ENCODE measurements at regions not wholly inside any gene's neighbourhood (a gene's known extent, or its start where the extent isn't known, plus 50 kb on each side); places are given as distances from the start of the nearest gene placed in this dataset.

DNA sequence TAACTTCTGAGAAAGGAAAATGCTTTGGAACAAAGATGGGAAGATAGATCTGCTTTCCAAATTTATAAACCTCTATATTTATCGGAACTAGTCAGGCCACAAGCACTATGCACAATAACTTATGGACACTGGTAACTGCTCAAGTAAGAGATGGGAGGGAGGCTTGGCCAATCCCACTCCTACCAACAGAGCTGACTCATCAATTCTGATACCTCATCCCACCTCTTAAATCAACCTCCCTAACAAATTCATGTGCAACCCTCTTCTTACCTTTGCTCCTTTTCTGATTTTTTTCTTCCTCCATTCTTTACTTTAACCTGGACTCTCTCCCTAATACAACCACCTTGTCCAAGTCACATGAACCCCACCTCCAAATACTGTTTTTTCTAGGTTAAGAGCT, 289.9 kb upstream of the FAM241A start:
- no peak for DNase-seq (ENCODE audit: low read depth in 2 of 2)

DNA sequence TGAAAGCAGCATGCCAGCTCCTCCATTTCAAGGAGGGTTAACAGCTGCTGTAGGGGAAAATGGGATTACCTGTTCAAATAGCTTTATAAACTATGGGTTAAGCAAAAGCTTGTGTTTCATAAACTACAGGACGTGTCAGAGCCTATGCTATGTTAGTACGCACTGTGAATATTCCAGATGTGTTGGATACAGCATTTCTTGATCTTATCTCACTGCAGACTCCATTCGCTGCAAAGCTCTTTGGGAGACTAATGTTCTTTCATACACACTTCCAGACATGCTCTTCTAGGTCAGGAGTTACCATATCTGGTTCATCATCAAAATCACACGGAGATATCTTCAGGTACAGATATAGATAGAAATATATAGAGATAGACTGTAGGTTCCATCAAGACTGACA, 281.2 kb upstream of the FAM241A start:
- DNase-seq (ENCODE audit: low read depth in 2 of 2) = no peak

DNA sequence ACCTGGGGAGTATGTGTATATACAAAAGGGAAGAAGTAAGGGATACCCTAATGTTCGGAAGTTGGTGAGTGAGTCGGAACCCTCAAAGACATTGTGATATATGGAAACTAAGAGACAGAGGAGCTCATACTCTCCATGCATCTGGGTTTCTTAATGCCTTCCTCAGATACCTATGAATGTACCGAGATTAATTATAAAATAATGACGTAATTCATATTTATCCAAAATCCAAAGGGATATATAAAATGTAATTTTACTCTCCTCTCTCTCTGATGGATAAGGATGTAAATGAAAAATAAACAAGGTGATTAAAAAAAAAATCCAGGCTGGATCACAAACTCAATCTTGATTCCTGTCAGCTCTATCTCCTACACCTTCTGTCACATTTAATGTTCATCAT, 275.9 kb upstream of the FAM241A start:
- no peak for DNase-seq (ENCODE audit: low read depth in 2 of 2)

DNA sequence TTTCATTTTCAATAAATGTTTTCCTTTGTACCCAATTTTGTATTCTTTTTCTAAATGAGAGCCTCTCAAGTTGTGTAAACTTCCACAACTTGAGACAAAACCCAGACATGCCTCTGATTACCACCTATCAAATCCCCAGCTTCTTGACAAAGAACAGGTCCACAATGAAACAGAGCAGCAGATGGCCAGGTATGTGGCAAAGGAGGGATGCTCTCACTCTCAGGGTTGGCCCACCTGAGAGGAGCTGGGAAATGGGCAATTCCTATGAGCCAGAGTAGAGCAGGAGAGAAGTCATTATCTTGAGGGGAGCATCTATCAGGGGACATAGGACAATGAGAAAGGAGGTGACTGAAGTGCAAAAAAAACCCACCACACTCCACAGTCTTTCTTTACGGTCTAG, 273.5 kb upstream of the FAM241A start:
- no peak for DNase-seq (ENCODE audit: low read depth in 2 of 2)

DNA sequence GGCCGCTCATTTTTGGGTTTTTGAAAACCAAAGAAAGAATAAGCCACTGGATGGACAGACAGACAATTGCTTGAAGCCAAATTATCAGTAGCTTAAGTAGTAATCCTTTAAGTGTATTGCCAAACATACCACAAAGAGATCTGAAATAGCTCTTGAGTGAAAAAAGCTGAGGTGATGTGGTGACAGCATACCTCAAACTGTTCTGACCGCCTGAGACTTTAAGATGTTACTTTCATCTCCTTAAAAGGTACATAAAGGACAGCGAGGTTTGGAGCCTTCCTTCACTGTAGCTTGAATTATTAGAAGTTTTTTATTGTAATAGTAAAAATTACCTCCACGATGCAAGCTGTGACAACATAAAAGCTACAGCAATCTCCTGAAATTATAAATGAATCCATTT, 271.5 kb upstream of the FAM241A start:
- no peak for DNase-seq (ENCODE audit: low read depth in 2 of 2)

DNA sequence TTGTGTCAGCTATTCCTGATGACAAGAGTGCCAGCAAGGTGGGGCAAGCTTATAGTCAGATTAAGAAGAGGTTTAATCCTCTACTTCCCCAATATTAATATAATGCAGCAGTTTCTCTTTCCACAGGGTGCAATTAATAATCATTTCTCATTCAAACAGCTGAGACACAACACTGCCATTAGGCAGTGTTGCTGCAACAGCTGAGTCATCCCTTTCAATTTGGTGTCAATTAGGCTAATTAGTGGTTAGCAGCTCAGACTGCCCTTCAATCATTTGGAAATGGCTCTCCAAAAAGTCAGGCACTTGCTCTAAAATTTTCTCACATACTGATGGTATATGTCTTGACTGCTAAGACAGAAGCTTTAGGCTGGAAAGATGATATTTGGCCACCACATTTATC, 265.7 kb upstream of the FAM241A start:
- no peak for DNase-seq (ENCODE audit: low read depth in 2 of 2)

DNA sequence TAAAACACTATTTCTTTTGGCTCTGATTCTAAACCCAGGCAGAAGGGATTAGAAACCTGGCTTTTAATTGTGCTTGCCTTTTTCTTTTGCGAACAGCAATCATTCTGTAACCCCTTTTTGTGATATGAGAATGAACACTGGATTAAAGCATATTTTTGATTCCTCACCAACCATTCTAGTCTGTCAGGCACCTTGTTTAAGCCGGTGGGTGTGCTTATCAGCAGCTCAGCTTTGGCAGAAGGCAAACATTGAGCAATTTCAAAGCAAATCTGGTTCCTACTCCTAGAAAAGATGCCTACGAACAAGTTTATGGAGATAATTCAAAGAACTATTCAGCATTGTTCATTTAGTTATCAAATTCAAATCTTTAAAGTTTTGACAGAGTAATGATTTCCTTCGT, 265.1 kb upstream of the FAM241A start:
- no peak for DNase-seq (ENCODE audit: low read depth in 2 of 2)

DNA sequence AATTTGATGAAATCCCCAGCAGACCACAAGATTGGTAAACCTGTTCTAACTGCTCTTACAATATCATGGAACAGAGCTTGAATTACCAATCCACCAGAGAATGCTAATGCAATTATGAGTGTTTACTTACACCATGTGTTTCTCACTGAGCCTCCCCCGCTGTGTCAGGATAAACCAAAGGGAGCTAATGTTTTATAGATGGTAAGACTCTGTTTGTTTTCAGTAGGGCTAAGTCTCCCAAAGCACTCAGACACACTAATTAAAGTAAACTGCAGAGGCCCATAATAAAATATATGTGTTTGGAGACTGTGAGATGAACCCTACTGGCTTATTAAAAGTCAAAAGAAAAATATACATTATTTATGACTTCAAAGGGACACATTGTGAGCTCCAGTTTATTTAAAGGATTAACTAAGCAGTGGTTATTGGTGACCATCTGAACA, 261.7 kb upstream of the FAM241A start:
- no peak for DNase-seq (ENCODE audit: low read depth in 2 of 2)

DNA sequence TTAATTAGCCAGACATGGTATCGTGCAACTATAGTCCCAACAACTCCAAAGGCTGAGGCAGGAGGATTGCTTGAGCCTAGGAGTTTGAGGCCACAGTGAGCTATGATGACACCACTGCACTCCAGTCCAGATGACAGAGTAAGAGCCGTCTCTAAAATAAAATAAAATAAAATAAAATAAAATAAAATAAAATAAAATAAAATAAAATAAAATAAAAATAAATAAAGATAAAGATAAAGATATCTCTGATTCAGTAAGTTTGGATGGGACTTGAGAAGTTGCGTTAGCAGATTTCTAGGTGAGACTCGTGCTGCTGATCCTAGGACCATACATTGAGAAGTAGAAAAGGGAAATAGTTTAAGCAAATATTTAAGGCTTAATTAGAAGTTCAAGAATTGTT, 254.8 kb upstream of the FAM241A start:
- no peak for DNase-seq (ENCODE audit: low read depth in 2 of 2)

DNA sequence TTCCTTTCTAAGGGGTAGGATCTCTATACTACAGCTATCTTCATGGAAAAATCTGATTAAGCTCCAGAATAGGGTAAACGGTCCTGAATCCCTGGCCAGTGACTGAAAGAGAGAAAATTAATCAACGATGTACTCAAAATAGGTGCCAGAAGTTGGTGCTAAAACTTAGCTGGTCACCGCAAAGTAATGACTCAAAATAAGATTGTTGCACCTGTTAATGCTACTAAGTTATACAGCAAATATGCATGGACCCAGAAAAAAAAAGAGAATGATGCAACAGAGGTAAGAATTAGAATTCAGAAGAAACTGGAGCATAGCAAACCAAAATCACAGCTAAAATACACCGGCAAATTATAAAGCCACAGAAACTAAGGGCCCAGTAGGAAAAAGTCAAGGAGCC, 239.7 kb upstream of the FAM241A start:
- DNase-seq (ENCODE audit: low read depth in 2 of 2) = no peak

DNA sequence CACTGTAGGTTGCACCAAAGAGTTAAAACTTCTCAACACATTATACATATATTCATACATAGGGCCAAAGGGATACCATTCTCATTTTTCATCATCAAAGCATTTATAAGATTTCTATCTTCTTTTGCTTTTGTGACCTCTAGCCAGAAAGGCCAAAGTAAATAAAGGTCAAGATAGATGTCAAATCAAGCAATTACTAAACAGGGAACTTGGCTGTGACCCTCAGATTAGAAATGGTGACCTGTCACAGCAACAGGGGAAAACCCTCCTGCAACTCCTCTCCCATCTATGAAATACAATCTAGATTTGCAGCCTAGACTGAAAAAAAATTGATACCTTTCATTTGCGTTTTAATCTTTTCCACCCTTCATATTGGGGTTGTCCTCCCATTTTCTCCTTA, 225.6 kb upstream of the FAM241A start:
- DNase-seq (ENCODE audit: low read depth in 2 of 2) = no peak

DNA sequence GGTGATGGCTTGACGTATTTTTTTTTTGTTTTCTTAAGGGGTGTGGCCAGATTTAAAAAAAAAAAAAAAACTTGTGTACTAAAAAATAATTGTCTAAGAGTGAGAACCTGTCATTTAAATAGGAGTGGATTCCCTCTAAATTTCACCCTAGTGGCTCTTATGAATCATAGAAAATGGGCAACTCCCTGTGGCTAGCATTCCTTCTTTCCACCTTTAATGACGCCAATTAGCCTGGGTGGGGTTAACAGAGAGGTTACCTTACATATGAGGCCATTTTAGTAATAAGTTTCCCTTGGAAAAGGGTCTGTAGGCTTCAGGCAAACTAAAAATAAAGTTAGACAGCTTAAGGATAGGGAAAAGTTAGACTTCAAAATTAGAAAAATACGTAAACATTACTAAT, 223.5 kb upstream of the FAM241A start:
- DNase-seq (ENCODE audit: low read depth in 2 of 2) = no peak

DNA sequence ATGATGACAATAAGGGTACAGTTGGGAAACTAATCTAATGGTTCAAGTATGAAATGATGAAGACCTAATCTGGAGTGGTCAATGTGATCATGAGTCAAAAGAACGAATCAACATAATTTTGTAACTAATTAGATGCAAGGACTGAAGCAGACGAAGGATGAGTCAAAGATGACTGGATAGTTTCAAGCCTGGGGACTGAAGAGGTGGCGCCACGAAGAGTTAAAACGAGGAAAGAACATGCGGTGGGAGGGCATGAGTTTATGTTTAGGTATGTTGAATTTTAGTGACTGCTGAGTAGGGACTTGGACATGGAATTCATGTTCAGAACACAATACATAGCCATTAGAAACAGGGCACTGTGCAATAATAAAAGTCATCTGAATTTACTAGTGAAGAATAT, 221.5 kb upstream of the FAM241A start:
- no peak for DNase-seq (ENCODE audit: low read depth in 2 of 2)

DNA sequence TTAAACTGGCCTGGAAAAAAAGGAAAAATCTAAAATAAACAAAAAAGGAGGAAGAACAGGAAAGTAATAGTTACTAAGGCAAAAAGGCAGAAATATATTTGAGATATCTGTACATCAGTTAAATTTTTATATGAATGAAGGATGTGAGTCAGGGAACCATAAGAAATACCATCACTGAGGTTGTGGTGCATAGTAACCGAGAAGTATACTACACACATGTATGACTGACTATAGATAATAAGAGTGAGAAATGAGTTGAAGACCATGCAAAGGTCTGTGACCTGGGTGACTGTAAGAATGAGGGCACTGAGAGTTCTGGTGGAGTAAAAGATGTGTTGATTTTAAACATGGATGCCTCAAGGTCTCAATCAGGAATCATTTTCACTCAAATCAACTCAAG, 220.6 kb upstream of the FAM241A start:
- no peak for DNase-seq (ENCODE audit: low read depth in 2 of 2)

DNA sequence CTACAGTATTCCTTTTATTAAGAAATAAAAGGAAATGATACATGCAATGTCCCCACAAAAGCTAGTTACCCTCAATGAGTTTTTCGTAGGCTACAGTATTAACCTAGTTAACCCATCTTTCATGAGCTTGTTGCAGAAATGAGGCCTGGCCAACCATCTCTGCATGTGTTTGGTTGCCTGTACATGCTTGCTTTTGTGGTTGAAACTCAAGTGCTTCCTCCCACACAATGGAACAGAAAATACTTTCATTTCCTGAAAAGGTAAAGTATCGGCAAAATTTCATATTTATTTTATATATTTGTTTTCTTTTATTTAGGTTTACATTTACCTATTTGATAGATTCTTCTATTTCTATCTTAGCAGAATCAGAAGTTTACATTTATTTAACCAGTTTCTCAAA, 214.6 kb upstream of the FAM241A start:
- no peak for DNase-seq (ENCODE audit: low read depth in 2 of 2)

DNA sequence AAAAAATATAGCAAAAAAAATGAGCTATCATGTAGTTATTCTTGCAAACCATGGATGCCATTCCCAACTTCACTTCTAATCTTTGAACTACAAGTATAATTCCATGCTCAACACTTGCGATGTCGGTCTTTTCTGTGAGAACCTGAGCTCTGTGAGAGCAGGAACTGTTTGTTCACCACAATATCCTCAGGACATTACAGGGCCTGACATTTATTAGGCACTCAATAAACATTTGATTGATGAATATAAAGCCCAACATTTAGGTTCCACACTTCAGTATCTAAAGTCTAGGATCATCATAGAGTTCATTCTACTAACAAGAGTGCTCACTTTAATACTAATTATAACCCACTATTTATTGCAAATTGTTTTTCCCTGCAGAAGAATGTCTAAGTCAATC, 211.6 kb upstream of the FAM241A start:
- DNase-seq (ENCODE audit: low read depth in 2 of 2) = no peak

DNA sequence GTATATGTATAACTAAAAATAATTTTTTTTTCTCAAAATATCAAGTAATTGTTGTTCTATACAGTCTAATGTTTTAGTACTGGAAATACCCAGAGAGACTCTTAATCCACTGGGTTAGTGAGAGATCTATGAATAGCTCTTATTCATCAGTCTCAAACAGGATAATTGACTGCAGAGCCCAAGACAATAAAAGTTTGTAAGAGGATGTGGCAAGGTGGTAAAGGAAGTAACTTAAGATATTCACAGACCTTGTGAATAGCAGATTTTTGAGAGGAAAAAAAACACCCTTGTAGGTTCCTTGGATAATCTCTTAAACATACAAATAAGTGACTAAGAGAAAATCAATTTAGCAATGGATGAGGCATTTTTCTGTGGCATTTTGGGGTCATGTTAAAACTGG, 210.9 kb upstream of the FAM241A start:
- DNase-seq (ENCODE audit: low read depth in 2 of 2) = no peak

DNA sequence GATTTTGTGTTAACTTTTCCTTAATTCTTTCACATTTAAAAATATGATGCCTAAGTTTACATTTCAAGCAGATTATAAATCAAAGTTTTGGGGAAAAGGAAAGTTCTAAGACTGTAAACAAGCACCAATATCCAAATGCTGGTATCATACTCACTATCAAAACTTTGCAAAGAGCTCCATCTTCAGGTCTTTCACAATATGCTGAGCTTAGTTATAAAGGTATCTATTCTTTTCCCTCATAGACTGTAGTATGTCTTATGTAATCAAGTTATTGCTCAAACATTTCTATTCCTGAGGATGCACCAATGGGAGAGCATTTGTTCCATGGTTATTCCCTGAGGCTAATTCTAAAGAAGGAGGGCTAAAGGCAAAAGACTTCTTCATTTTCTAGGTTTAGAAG, 207.9 kb upstream of the FAM241A start:
- no peak for DNase-seq (ENCODE audit: low read depth in 2 of 2)

DNA sequence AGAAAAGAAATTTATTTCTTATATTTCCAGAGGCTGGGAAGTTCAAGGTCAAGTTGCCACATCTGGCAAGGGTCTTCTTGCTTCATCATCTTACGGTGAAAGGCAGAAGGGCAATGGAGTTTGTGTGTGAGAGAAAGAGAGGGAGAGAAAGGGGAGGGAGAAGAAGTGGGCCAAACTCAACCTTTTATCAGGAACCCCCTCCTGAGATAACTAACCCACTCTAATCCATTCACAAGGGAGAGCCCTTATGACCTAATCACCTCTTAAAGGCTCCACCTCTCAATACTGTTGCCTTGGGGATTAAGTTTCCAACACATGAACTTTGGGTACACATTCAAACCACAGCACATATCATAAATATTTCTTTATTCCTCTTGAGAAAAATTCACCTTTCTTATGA, 203.3 kb upstream of the FAM241A start:
- DNase-seq (ENCODE audit: low read depth in 2 of 2) = no peak

DNA sequence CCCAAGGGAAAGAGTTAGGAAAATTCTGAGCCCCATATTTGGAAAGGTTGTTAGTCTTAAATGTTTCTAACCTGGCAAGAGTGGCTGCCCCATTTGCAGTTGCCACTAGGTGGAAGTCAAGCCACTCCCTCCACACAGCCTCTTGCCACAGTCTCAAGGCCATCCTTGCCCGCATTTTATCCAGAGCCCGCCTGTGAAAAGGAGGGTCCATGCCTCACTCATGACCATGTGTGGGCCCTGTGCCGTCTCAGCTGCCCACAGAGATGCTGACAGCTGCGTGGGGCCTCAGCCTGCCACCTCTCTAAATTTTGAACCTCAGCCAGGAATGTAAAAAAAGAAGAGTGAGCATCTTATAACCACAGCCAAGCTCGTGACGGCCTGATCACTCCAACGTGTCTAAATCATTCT, 201.5 kb upstream of the FAM241A start:
- DNase-seq (ENCODE audit: low read depth in 2 of 2) = no peak

DNA sequence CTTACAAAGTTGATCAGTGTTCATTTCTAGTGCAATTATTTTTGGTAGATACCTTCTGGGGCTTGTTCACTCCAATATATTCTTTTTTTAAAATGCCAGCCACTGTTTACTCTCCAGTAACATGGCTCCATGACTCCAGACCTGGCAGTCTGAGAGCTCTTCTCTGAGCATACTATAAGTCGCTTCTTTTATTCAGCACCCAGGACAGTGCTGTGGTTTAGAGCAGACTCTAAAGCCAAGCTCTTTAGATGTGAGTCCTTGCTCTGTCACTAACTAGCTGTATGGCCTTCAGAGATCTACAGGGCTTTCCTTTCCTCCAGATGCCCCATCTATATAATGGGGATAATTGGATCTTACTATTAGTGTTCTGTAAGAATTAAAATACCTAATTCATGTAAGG, 200.2 kb upstream of the FAM241A start:
- no peak for DNase-seq (ENCODE audit: low read depth in 2 of 2)

DNA sequence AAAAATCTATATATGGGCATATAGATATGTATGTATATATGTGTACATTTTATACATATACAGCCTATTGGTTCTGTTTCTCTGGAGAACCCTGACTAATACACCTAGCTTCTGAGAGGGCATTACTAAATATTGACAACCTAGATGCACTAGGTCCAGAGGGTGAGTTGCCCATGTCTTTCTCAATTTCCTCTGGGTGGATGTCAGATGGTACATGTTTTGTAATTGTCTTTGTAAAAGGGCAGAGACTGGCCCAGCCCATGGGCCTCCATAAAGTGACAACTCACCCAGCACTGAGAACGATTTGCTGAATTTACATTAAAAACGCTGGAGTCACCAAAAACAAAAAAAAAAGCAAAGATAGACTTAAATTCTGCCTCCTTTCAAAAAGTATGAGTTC, 198.5 kb upstream of the FAM241A start:
- DNase-seq (ENCODE audit: low read depth in 2 of 2) = no peak

DNA sequence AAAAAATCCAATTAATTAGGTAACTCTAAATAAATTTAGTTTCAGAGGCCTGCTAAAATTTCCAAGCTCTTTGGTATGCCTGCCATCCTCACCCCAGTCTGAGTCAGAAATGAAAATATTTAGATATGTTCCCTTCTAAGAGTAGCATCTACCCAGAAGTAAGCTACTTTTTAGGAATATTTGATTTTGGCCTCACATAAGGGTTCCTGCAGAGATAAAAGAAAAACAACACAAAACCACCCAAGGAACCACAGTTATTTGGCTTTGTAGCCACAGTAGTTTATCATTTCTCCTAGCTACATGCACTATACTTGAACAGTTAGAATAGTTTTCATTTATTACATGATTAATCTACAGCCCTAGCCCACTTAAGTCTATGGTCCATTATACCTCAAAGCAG, 192.6 kb upstream of the FAM241A start:
- no peak for DNase-seq (ENCODE audit: low read depth in 2 of 2)

DNA sequence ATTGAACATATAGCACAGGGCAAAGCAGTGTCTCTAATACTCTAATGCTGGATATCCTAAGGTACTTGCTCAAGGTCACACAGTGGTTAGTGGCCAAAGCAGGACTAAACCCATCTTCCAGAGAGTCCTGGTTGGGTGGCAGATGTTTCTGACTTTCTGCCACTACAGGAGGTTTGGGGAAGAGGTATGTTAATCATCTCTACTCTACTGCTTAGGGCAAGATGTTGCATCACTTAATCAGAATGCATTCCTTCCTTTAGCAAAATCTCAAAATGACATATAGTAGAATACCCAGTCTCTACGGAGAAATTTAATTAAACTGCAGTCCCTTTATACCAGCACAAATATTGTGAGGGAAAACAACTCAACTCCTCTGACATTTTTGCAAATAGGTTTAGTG, 190.7 kb upstream of the FAM241A start:
- DNase-seq (ENCODE audit: low read depth in 2 of 2) = no peak

DNA sequence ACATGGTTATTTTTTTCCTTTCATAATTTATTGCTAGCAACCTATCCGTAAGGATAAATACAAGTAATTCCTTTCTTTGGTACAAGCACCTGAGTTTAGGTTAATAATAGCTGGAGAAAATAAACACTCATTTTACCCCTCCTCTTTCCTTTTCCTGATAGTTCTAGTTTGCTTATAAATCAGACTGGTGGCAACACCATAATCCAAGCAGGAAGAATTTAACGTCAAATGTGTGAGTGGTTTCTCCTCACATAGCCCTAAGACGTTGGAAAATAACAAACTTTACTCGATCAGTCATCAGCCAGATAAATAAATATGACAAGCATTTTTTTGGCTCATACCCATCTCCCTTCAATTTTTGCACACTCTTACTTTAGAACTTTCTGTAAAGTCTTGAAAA, 190.3 kb upstream of the FAM241A start:
- no peak for DNase-seq (ENCODE audit: low read depth in 2 of 2)

Data from stimulated activated CD4-positive, alpha-beta T cell treated with anti-CD3 and anti-CD28 coated beads, Interleukin-15, amount 100 ng/mL, for 48 hours (primary cell).